ENCODE measurements at regions not wholly inside any gene's neighbourhood (a gene's known extent, or its start where the extent isn't known, plus 50 kb on each side); places are given as distances from the start of the nearest gene placed in this dataset.

DNA sequence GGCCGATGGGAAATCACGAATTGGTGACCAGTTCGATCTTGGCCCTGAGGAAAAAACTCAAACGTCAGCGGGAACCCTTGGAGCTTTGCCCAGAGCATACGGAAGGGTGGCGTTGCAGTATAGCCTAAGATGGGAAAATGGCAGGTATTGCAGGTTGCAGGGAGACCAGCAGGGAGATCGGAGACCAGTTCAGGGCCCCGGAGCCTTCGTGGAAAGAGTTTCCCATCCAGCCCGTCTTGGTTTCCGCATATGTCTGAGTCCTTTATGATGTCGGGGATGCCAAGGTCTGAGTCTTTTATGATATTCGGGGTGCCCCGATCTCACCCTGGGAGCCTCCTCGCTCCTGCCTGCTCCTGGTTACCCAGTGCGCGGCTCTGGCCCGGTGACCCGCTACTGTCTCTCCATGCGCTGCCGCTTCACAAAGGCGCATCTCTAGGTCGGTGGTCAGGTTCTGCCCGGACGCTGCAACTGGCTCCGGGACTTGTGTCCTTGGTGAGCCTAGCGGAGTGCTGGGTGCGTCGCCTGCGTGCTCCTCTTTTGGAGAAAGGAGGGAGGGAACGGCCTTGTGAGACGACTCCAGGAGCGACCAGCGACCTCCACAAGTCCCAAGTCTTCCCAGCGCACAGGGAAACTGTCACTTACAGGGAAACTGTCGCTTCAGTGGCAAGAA, 94.2 kb downstream of the PRKAB2 start:
- Mint-ChIP-seq H3K36me3 (ENCODE audit: insufficient read depth, unreplicated experiment) (no peaks in the 10 kb centered on the region), H3K9me3 (ENCODE audit: low read depth, unreplicated experiment) (peaks cover 5% of the 10 kb centered on the region), H3K4me1 (ENCODE audit: low read depth, unreplicated experiment) (no peaks in the 10 kb centered on the region), H3K4me3 (ENCODE audit: low read depth, unreplicated experiment) (no peak overlapping the region), H3K27ac (ENCODE audit: unreplicated experiment) (no peak overlapping the region), H3K27me3 (ENCODE audit: unreplicated experiment) (peaks cover 83% of the 10 kb centered on the region)
- TF ChIP-seq, protein P1, sequence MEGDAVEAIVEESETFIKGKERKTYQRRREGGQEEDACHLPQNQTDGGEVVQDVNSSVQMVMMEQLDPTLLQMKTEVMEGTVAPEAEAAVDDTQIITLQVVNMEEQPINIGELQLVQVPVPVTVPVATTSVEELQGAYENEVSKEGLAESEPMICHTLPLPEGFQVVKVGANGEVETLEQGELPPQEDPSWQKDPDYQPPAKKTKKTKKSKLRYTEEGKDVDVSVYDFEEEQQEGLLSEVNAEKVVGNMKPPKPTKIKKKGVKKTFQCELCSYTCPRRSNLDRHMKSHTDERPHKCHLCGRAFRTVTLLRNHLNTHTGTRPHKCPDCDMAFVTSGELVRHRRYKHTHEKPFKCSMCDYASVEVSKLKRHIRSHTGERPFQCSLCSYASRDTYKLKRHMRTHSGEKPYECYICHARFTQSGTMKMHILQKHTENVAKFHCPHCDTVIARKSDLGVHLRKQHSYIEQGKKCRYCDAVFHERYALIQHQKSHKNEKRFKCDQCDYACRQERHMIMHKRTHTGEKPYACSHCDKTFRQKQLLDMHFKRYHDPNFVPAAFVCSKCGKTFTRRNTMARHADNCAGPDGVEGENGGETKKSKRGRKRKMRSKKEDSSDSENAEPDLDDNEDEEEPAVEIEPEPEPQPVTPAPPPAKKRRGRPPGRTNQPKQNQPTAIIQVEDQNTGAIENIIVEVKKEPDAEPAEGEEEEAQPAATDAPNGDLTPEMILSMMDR (IDR thresholded peaks at IDR 0.05; ENCODE audit: unreplicated experiment): no peak
- no TSS peak for BruUV-seq (replicated peaks)
- CTCF ChIA-PET: no interaction called here
- DNase-seq: no peak
- intact Hi-C loops (cut with micrococcal nuclease; ENCODE audit: unreplicated experiment): no loop called here

DNA sequence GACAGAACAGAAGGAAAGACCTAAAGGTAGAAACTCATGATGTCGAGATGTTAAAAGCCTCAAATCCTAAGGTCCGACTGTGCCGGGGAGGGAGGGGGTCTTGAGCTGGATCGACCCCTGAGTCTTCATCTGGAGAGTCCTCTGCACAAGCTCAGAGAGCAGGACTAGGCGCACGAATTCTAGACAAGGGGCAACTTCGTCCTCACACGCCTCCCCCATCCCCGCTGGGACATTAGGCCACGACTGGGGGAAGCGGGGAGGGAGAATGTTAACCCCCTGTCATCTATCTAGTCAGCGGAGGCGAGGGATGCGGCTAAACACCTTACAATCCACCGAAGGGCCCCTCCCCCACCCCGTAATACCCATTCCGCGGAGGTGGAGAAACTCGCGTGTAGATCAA, 94.7 kb downstream of the PRKAB2 start:
- CTCF ChIA-PET: no interaction called here
- TF ChIP-seq, protein P1 (IDR thresholded peaks at IDR 0.05; ENCODE audit: unreplicated experiment): no peak
- Mint-ChIP-seq H3K27ac (ENCODE audit: unreplicated experiment) (no peak overlapping the region), H3K4me1 (ENCODE audit: low read depth, unreplicated experiment) (no peaks in the 10 kb centered on the region), H3K27me3 (ENCODE audit: unreplicated experiment) (peaks cover 83% of the 10 kb centered on the region), H3K4me3 (ENCODE audit: low read depth, unreplicated experiment) (no peak overlapping the region), H3K36me3 (ENCODE audit: insufficient read depth, unreplicated experiment) (no peaks in the 10 kb centered on the region), H3K9me3 (ENCODE audit: low read depth, unreplicated experiment) (peaks cover 5% of the 10 kb centered on the region)
- BruUV-seq (replicated peaks): no TSS peak
- no peak for DNase-seq
- intact Hi-C loops (cut with micrococcal nuclease; ENCODE audit: unreplicated experiment): no loop called here

DNA sequence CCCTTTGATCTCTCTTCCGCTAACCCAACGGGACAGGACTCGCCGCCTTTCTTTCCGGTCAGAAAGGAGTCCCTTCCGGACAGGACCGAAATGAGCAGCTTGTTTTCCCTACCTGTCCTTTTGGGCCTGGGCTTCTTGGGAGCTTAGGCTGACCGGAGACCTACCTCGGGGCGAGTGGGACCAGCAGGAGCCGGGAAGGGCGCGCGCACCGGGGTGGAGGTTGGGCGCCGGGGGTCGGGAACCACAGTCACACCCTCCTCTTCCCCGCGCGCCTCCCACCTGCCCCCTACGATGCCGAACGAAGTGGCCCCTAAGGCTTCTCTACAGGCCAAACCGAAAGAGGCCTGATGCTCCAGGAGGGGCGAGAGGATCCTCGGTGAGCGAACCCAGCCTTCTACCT, 95.2 kb downstream of the PRKAB2 start:
- CTCF ChIA-PET: no interaction called here
- Mint-ChIP-seq H3K27ac (ENCODE audit: unreplicated experiment) (no peak overlapping the region), H3K4me3 (ENCODE audit: low read depth, unreplicated experiment) (no peak overlapping the region), H3K36me3 (ENCODE audit: insufficient read depth, unreplicated experiment) (no peaks in the 10 kb centered on the region), H3K9me3 (ENCODE audit: low read depth, unreplicated experiment) (peaks cover 5% of the 10 kb centered on the region), H3K4me1 (ENCODE audit: low read depth, unreplicated experiment) (no peaks in the 10 kb centered on the region), H3K27me3 (ENCODE audit: unreplicated experiment) (peaks cover 83% of the 10 kb centered on the region)
- intact Hi-C loops (cut with micrococcal nuclease; ENCODE audit: unreplicated experiment): no loop called here
- BruUV-seq (replicated peaks): no TSS peak
- DNase-seq: no peak
- TF ChIP-seq, protein P1 (IDR thresholded peaks at IDR 0.05; ENCODE audit: unreplicated experiment): no peak

DNA sequence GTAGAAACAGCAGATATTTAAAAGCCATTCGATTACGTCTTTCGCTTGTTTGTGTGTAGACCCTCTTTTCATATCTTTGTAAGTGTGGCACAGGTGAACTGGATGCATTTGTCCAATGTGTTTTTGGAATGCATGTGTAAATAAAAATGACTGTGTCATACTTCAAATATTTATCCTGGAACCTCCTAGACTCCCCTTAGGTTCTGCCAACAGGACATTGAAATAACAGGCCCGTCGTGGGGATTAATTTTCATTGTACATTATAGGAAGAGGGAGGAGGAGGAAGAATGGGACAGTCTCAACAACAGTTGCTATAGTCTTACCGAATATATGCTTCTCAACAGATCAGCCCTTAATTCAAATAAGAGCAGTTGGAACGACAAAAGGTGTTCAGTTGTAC, 95.8 kb downstream of the PRKAB2 start:
- BruUV-seq (replicated peaks): no TSS peak
- TF ChIP-seq, protein P1 (IDR thresholded peaks at IDR 0.05; ENCODE audit: unreplicated experiment): no peak
- H3K9me3 Mint-ChIP-seq (ENCODE audit: low read depth, unreplicated experiment): peaks cover 5% of the 10 kb centered on the region
- H3K4me1 Mint-ChIP-seq (ENCODE audit: low read depth, unreplicated experiment): no peaks in the 10 kb centered on the region
- H3K27ac Mint-ChIP-seq (ENCODE audit: unreplicated experiment): no peak overlapping the region
- no peak for DNase-seq
- H3K4me3 Mint-ChIP-seq (ENCODE audit: low read depth, unreplicated experiment): no peak overlapping the region
- intact Hi-C loops (cut with micrococcal nuclease; ENCODE audit: unreplicated experiment): no loop called here
- CTCF ChIA-PET: no interaction called here
- no peaks in the 10 kb centered on the region for H3K36me3 Mint-ChIP-seq (ENCODE audit: insufficient read depth, unreplicated experiment)
- peaks cover 83% of the 10 kb centered on the region for H3K27me3 Mint-ChIP-seq (ENCODE audit: unreplicated experiment)
